VCaP (cell line): ENCODE measurements at regions not wholly inside any gene's neighbourhood (a gene's known extent, or its start where the extent isn't known, plus 50 kb on each side); places are given as distances from the start of the nearest gene placed in this dataset.

Experiments
- H3K27ac ChIP-seq: fragments of 450-650 bp; 2 replicates; pipeline ENCODE4 v1.5.1; 2017
- CTCF ChIP-seq: fragments of 450-650 bp; conservative IDR thresholded peaks from 2 replicates; pipeline ENCODE4 v1.5.1; 2017; ENCODE audit warnings: mild to moderate bottlenecking, moderate library complexity

- no peak for TF ChIP-seq CTCF
Observed at GRCh38 chr11:112477152-112477551, 216.5 kb upstream of the PLET1 start.

GRCh38 chr11:112477581-112478317 lies 217.1 kb upstream of the PLET1 start:
- no peak for TF ChIP-seq CTCF
- H3K27ac ChIP-seq = no peak overlapping the region

More at GRCh38 chr11:112477152-112477551, 216.5 kb upstream of the PLET1 start:
- H3K27ac ChIP-seq = no peak overlapping the region

- TF ChIP-seq CTCF = no peak
- no peak overlapping the region for H3K27ac ChIP-seq
Observed at GRCh38 chr11:112478806-112479205, 218.1 kb upstream of the PLET1 start.

GRCh38 chr11:112481431-112481830 lies 220.8 kb upstream of the PLET1 start:
- no peak overlapping the region for H3K27ac ChIP-seq
- TF ChIP-seq CTCF = no peak

GRCh38 chr11:112481893-112482292 lies 221.2 kb upstream of the PLET1 start:
- H3K27ac ChIP-seq = no peak overlapping the region
- TF ChIP-seq CTCF = no peak

- TF ChIP-seq CTCF = no peak
- H3K27ac ChIP-seq = no peak overlapping the region
Observed at GRCh38 chr11:112485280-112485679, 224.6 kb upstream of the PLET1 start.

GRCh38 chr11:112497826-112498225 lies 237.2 kb upstream of the PLET1 start:
- TF ChIP-seq CTCF = no peak
- no peak overlapping the region for H3K27ac ChIP-seq
